Neutrophil (primary cell): ENCODE measurements at regions not wholly inside any gene's neighbourhood (a gene's known extent, or its start where the extent isn't known, plus 50 kb on each side); places are given as distances from the start of the nearest gene placed in this dataset.

ENCODE experiments used
- H3K27ac ChIP-seq: fragments of 200-600 bp; sonication (generic); 2 replicates; pipeline ENCODE4 v1.5.1; 2016; ENCODE audit warnings: mild to moderate bottlenecking, moderate library complexity
- H3K27me3 ChIP-seq: fragments of 200-600 bp; sonication (generic); 2 replicates; pipeline ENCODE4 v1.6.0; 2016; ENCODE audit warnings: mild to moderate bottlenecking
- H3K36me3 ChIP-seq: fragments of 200-600 bp; sonication (generic); 2 replicates; pipeline ENCODE4 v1.5.1; 2017
- H3K4me1 ChIP-seq, 2 experiments: fragments of 200-600 bp in 1 of 2; sonication (generic) in 1 of 2; 1 replicate in 1 of 2; 2 replicates in 1 of 2; pipeline versions ENCODE4 v1.5.1 to v1.6.1; 2013 to 2016; ENCODE audit warnings: low read depth in 1 of 2, low read length in 1 of 2, mild to moderate bottlenecking in 1 of 2, moderate library complexity in 1 of 2; ENCODE audit not compliant: control insufficient read depth in 1 of 2, insufficient read depth in 1 of 2
- H3K4me3 ChIP-seq, 2 experiments: fragments of 200-600 bp in 1 of 2; sonication (generic) in 1 of 2; 1 replicate in 1 of 2; 2 replicates in 1 of 2; pipeline ENCODE4 v1.5.1; 2013 to 2016; ENCODE audit warnings: low read depth in 1 of 2, low read length in 1 of 2, mild to moderate bottlenecking in 1 of 2, moderate library complexity in 1 of 2
- H3K9me3 ChIP-seq: fragments of 200-600 bp; sonication (generic); 2 replicates; pipeline ENCODE4 v1.5.1; 2016
- CTCF ChIP-seq: fragments of 200-600 bp; sonication (generic); IDR thresholded peaks from 2 replicates; pipeline ENCODE4 v1.5.1; 2016; ENCODE audit warnings: antibody characterized with exemption

DNA sequence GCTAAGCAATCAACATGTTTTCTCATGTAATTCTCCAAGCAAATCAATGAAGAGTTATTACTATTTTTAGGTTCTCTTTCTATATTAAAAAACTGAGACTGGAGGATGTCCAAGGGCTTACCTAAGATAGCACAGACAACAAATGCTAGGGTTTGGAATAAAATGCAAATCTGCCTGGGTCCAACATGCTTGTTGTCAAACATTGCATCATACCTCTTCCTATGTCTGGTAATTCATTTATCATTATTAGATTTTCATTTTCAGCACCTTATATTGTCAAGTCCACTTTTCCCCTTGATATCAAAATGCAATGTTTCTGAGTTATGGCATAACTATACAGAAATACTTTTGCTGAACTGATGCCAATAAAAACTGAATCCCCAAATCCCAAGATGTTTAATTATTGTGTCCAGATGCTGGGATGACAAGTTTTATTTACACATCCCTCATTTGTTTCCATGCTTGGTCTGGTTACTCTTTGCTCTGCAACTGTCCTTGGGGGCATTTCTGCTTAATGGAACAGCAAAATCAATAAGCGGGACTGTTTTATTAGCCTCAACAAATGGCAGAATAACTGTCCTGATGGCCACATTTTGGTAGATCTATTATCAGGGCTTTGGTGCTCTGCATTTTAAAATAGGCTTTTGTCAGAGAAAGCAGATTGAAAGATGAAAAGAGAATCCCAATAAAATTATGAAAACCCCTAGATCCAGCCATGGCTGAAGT lies 86.0 kb downstream of the C11orf87 start:
- Histone ChIP-seq H3K9me3 (no peaks in the 10 kb centered on the region), H3K4me1 (no peaks in the 10 kb centered on the region), H3K36me3 (no peaks in the 10 kb centered on the region), H3K27ac (no peak overlapping the region), H3K27me3 (no peaks in the 10 kb centered on the region), H3K4me3 (no peak overlapping the region)
- no peak for TF ChIP-seq CTCF

DNA sequence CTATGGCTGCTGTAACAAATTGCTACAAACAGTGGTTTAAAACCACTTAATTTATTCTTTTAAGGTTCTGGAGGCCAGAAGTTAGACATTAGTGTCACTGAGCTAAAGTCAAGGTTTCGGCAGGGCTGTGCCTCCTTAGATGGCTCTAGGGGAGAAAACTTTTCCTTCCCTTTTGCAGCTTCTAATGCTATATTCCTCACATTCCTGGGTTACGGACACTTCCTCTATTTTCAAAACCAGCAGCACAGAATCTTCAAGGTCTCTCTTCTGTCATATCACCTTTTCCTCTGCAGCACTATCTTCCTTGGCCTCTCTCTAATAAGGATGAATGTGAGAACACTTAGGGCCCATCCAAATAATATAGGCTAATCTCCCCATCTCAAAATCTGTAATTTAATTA lies 87.0 kb downstream of the C11orf87 start:
- Histone ChIP-seq H3K27ac (no peak overlapping the region), H3K4me1 (no peaks in the 10 kb centered on the region), H3K9me3 (no peaks in the 10 kb centered on the region), H3K27me3 (no peaks in the 10 kb centered on the region), H3K36me3 (no peaks in the 10 kb centered on the region), H3K4me3 (no peak overlapping the region)
- no peak for TF ChIP-seq CTCF

GRCh38 chr11:109510316-109510715 lies 88.3 kb downstream of the C11orf87 start:
- H3K4me1 ChIP-seq = no peaks in the 10 kb centered on the region
- no peaks in the 10 kb centered on the region for H3K36me3 ChIP-seq
- H3K9me3 ChIP-seq = no peaks in the 10 kb centered on the region
- H3K4me3 ChIP-seq = no peak overlapping the region
- no peak overlapping the region for H3K27ac ChIP-seq
- TF ChIP-seq CTCF = no peak
- no peaks in the 10 kb centered on the region for H3K27me3 ChIP-seq

DNA sequence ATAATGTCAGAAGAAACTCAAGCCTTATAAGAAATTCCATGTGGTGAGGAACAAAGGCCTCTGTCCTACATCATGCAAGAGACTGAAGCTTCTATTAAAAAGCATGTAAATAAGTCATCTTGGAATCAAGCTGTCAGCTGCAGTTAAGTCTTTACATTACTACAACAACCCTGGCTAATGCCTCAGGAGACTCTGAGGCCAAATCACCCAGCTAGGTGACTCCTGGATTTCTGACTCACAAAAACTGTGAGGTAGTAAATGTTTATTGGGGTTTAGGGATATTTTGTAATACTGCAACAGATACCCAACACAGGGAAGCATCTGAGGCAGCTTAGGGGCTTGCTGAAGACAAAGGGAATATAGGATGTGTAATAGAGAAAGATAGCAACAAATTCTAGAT lies 89.6 kb downstream of the C11orf87 start:
- H3K4me1 ChIP-seq = no peaks in the 10 kb centered on the region
- H3K36me3 ChIP-seq = no peaks in the 10 kb centered on the region
- TF ChIP-seq CTCF = no peak
- no peak overlapping the region for H3K4me3 ChIP-seq
- H3K27me3 ChIP-seq = no peaks in the 10 kb centered on the region
- H3K9me3 ChIP-seq = no peaks in the 10 kb centered on the region
- no peak overlapping the region for H3K27ac ChIP-seq

DNA sequence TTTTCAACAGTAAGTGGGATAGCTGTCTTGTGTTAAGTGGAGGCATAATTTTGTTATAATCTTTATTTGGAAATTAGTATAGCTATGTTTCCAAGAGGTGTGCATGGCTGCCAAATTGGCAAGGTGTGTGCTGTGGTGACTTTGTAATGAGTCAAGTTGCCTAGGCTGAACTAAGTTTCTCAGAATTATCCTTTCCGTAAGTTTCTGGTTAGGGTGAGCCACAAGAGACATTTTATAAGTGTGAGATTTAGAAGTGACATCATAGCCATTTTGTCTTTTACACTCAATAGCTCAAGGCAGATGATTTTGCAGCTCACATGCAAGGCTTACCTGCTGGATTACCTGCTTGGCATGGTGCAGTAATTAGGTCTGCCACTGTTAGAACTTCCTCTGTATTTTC lies 90.3 kb downstream of the C11orf87 start:
- Histone ChIP-seq H3K4me1 (no peaks in the 10 kb centered on the region), H3K27ac (no peak overlapping the region), H3K36me3 (no peaks in the 10 kb centered on the region), H3K4me3 (no peak overlapping the region), H3K9me3 (no peaks in the 10 kb centered on the region), H3K27me3 (no peaks in the 10 kb centered on the region)
- TF ChIP-seq CTCF = no peak
